HUDEP-2 (cell line): ENCODE measurements at regions not wholly inside any gene's neighbourhood (a gene's known extent, or its start where the extent isn't known, plus 50 kb on each side); places are given as distances from the start of the nearest gene placed in this dataset.

ENCODE experiments used
- DNase-seq, 76 experiments: peaks; one replicate each; lab custom pipeline; 2025; ENCODE audit not compliant: unreplicated experiment in 76 of 76; lab: John Stamatoyannopoulos, UW

DNA sequence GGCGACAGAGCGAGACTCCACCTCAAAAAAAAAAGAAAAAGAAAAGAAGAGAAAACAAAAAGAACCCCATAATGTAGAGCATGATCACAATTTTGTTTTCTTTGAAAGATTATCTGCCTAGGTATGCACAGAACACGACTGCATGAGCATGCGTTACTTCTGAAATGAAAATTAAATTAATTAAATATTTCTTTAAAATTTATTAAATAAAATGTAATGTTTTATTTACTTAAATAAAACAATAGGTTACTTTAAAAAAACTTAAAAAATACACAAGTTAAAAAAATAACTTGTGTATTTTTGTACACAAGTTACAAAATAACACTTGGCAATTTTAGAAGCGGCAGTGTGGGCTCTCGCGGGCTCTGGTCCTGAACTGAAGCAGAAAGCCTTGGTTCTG lies 107.8 kb downstream of the TFAP2A start:
- no peak for DNase-seq

DNA sequence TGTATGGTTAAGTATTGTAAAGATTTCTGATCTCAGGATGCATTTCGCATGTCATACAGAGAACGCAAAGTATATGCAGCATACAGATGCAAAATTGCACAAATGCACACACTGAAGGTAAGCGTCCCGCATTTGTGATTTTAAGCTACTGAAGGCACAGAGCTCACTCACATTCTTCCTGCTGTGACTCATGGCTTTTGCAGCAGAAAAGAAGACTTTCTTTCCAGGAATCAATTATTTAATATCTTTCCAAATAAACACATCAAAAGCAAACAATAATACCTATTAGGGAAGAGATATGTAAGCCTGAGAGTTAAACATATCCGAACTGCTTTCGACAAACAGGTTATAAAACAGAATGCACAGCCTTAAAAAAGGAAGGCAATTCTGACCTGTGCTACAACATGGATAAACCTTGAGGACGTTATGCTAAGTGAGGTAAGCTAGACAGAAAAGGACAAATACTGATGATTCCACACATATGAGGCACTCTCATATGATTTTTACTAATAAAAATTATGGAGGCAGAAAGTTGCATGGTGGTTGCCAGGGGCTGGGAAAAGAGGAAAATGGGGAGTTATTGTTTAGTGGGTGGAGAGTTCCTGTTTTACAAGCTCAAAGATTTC lies 109.0 kb downstream of the TFAP2A start:
- DNase-seq: no peak

DNA sequence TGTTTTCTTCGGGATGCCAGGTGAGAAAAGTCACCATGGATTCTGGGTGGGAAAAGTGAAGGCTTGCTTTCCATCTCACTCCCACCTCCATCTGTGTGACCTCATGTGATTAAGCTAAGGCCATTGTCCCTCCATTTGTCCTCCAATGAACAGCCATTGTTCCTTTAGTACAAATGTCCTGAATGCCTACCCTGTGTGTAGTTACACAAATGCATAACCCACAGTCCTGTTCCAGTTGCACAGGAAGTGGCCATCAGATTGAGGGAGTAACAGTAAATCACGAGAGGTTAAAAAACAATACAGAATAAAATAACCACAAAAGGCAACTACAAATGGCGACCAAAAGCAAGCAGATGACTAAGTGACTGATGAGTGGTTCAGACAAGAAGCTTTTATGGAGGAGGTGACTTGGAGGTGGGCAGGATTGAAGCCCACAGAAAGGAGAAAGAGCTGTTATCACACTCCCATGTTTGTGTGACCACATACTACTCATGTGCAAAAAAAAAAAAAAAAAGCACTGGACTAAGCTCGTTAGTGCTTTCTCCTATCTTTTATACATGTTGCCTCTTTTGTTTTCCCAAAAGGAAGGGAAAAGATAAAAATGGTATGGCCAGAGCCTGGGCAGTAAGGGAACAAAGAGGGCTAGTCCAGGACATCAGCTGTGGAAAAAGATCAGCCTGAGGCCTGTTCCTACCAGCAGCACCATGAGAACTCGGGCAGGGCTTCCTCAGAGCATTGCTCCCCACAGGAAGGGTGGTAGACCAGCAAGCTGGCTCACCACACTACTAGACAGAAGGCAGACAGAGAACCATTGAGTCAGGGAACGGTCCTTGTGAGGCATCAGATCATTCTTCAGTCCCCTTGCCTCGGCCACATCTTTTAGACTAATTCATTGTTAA lies 111.0 kb downstream of the TFAP2A start:
- DNase-seq: no peak

DNA sequence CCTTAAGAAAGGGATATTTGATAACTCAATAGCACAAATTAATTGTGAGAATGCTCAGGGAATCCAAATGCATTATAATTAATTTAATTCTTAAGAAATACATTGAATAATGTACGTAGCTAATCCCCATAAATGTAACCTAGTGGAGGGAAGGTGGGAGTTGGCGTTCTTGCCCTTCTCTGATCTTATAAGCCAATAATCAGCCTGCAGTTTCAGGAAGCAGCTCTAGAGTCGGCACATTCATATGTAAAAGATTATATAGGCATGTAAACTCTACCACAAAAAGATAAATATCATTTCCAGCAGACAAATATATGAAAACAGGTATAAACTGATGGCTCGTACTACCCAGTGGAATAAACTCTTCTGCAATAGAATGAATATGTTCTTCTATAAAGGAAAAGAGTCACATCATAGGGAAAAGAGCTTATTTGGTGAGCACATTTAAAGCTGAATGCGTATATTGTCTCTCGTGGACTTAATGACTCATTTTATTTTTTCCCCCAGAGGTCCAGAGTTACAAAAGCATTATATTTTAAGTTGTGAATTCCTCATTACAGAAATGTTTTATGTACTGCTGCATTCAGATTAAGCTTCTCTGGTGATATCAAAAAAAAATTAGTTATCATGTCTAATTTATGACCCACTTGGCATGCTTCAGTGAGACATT lies 112.2 kb downstream of the TFAP2A start:
- DNase-seq: no peak

DNA sequence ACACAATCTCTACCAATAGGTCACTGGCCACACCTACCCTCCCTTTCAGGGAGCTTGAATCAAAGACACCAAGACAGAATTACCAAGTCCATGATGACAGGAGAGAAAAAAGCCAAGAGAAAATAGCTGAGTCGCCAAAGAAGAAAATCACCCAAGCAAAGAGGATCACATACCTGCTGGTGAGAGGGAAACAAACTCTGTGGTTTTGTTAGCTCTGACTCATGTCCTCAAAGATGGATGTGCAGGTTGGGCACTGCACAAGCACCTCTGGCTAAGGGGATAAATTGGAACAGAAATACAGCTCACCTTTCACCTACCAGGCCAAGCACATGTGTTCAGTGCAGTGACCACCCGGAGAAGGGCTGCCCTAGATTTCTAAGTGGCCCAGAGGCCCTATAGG lies 114.8 kb downstream of the TFAP2A start:
- DNase-seq: no peak

DNA sequence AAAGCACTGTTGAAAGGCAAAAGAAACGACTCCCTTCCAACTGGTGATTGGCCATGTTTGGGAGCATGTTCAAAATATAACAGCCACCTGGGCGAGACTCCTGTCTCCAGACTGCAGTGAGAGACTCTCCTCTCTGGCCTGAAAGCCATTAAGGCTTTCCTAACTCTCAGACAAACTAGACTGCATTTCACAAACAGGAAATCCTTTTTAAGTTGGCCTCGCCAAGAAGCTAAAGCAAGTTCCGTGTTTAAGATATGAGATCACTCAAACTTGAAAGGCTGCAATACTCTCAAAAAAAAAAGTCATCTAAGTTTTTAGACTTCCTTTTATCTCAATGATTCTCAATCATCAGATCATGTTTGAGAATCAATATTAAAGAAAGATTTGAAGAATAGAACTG lies 117.0 kb downstream of the TFAP2A start:
- no peak for DNase-seq

DNA sequence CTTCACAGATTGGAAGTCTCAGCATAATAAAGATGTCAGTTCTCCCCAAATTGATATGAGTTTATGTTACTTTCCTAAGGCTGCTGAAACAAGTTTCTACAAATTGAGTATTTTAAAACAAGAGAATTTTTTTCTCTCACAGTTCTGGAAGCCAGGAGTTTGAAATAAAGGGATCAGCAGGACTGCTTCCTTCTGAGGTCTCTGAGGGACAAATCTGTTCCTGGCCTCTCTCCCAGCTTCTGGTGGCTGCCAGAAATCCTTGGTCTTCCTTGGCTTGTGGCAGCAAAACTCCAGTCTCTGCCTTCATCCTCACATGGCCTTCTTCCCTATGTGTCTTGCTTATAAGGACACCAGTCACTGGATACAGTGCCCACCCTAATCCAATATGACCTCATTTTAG lies 136.1 kb downstream of the TFAP2A start:
- DNase-seq: no peak

DNA sequence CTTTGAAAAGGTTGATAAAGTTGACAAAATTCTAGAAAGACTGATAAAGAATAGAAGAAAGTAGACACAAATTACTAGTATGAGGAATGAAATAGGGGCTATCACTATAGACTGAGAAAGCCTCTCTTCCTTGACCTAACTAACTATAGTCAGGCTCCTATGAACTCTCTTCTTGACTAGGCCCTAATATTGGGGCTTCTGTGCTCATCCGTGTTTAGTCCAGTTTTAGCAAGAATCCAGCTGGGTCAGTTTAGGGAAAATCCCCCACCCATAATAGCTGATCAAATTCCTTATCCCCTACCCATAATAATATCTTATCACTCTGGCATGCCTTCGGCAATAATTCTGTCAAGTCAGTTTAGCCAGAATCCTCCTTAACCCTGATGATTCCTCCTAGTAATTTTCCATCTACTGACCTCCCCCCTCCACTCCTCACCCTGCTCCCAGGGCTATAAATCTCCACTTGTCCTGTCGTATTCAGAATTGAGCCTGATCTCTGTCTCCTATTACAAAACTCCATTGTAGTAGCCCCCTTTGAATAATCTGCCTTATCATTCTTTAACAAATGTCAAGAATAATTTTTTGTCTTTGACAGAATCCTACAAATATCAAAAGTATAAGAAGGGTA lies 138.1 kb downstream of the TFAP2A start:
- DNase-seq: no peak

DNA sequence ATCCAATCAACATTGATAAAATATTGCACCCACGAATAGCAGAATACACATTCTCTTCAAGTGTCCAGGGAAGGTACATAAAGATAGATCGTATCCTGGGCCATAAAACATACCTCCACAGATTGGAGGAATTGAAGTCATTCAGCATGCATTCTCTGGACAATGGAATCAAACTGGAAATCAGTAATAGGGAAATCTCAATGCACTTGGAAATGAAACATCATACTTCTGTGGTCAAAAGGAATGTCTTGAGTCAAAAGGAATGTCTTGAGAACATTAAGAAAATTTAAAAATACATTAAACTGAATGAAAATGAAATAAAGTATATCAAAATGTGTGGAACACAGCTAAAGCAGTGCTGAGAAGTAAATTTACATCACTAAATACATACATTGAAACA lies 138.8 kb downstream of the TFAP2A start:
- DNase-seq: no peak

DNA sequence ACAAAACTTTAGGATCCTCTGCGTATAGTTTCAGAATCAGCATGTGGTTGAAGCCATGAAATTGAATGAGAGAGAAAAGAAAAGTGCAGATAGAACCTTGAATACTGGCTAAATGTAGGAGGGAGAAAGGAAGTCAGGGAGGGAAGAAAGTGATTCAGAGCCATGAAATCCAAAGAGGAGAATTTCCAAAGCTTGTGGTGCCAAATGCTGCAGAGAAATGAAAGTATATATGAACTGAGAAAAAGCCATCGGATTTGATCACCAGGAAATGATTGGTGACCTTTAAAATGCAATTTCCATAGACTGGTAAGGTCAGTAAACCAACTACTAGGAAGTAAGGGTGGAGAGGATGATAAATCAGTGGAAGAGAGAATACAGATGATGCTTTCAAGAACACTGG lies 142.3 kb downstream of the TFAP2A start:
- no peak for DNase-seq

DNA sequence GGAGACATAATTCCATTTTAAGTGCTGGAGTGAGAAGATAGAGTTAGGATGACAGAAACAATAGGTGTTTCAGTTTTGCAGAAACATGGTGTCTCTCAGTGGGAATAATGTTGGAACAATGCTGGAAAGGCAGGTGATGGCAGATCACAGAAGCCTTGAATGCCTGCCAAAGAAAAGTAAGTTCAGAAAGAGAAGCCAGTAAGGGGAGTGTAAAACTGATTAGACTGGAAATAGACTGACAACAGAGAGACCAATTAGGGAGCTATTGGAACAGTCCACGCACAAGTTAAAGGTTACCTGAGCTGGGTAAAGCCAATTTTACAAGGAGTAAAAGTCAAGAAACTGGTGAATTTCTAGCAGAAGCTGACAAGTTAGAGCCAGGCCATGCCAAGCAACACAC lies 142.9 kb downstream of the TFAP2A start:
- DNase-seq: no peak

DNA sequence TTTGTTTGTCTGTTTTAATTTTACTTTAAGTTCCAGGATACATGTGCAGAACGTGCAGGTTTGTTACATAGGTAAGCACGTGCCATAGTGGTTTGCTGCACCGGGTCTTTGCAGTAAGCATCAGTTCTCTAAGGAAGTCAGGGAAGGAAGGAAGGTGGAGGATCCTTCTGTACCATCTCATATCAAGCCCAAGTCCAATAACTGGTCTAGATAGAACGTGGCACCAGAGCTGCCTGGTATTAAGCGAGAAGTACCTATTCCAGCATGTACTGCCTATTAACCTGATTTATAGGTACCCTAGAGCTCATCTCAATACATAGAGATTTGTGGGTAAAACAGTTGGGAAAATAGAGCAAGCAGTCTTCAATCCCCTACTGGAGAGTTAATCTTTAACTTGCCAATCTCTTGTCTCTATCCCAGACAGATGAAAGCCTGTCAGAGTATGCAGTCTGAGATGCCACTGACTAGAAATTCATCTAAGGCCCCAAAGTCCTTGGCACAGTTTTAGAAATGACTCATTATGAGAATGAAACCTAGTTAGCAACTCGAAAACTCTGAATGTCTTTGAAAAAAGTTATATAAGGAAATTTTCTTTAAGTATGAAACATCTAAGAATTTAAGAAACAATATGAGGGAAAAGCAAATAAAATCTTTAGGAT lies 144.9 kb downstream of the TFAP2A start:
- no peak for DNase-seq

DNA sequence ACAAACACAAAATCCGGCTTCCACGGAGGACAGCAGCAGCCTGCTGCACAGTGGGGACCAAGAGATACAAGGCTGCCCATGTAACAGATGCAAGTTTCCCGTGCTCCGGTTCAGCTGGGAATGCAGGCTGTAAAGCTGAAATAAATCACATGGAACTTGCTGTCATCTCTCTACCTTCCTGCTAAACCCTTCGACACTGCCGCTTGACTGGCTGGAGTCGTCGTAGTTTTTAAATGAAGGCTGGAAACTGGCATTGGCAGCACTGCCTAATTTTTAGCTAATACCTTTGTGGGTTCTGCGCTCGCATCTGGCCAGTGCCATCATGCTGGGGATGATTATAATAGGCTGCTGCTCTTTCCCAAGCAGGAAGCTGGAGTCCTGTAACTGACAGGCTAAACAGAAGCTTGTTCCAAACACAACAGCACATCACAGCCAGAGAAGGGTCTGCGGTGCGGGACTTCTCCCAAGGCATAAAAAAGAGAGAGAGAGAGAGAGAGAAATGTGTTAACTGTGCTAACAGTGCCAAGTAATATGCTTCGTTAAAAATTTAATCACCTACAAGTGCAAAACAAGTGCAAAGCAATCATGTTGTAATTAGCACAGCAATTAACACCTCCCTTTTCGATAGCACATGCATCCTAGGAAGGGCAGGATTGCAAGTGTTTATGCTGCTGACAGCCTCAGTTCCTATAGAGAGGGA lies 146.1 kb downstream of the TFAP2A start:
- no peak for DNase-seq

DNA sequence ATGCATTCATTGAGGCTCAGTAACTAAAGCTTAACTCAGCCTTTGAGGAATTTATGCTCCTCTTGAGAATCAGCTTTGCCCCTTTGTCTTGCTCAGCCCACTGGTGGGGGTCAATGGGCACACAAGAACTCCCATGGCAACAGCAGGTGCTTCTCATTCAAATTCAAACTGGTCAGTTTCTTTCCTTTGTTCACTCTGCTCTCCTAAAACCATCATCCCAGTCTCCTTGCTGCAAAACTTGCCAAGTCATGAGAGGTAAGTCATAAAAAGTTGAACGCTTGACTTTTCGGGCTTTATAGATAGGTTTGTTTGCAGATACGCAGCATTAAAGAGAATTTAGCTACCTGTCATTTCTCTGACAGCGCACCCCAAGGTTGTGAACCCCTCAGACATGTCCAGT lies 146.8 kb downstream of the TFAP2A start:
- DNase-seq: no peak

DNA sequence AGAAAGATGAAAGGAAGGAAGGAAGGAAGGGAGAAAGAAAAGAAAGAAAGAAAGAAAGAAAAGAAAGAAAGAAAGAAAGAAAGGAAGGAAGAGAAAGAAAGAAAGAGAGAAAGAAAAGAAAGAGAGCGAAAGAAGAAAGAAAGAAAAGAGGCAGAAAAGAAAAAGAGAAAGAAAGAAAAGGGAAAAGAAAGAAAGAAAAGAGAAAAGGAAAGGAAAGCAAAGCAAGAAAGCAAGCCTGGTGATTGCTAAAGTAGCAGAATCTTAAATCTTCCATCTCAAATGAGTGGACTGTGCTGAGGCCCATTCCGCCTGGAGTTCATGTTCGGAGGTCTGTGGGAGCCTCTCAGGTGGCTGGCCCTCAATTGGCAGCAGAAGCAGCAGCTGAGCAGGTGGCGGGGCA lies 148.4 kb downstream of the TFAP2A start:
- DNase-seq: no peak

DNA sequence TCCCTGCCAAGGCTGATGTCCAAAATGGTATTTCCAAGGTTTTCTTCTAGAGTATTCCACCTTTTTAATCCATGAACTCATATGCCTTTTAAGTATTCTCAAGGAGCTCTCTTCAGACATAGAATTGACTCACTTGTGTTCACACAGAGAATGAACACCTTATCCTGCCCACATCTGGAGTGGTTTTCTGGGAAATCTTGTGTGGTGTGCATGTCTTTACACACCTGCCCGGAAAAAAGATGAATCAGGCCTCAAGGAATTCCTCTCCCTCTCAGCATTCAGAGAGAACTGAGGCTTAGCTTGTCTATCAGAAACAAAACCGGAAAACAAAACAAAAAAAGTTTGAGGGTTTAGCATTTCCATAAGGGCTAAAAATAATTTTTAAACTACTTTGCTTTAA lies 148.8 kb downstream of the TFAP2A start:
- DNase-seq: no peak

DNA sequence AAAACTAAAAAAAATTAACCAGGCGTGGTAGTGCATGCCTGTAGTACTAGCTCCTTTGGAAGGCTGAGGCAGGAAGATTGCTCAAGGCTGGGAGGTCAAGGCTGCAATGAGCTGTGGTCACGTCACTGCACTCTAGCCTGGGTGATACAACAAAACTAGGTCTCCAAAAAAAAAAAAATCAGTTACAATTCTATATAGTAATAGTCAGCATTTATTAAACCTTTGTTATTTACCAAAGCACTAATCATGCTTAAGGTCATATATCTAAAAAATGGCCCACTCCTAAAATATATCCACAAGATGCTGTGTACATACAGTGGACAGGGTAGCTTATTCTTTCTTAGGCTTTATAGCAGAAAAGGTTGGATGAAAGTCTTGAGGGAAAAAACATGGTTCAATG lies 152.4 kb downstream of the TFAP2A start:
- no peak for DNase-seq

DNA sequence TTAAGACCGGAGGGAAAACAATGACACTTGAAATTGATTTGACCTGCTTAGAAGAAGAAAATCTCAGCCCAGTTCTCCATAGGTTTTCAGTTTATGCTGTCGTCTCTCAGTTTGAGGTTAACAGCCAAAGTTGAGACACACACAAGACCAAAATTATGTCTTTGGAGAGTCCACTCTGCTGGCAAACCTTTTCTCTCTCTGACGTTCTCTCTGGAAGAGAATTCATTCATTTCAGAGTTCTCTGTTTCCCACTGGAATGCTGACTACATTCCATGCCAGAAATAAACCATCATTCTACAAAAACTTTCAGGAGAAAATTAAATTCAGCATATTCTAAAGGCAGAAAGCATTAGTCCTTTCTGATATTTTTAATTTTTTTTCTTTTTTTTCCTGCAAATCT lies 155.2 kb downstream of the TFAP2A start:
- DNase-seq: no peak

DNA sequence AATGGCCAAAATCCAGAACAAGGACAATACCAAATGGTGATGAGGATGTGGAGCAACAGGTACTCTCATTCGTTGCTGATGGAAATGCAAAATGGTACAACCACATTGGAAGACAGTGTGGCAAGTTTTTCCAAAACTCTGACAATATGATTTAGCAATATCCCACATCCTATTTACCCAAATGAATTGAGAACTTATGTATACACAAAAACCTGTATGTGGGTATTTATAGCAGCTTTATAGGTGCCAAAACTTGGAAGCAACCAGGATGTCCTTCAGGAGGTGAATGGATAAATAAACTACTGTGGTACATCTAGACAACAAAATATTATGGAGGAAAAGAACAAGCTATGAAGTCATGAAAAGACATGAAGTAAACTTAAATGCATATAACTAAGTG lies 156.5 kb downstream of the TFAP2A start:
- DNase-seq: no peak

DNA sequence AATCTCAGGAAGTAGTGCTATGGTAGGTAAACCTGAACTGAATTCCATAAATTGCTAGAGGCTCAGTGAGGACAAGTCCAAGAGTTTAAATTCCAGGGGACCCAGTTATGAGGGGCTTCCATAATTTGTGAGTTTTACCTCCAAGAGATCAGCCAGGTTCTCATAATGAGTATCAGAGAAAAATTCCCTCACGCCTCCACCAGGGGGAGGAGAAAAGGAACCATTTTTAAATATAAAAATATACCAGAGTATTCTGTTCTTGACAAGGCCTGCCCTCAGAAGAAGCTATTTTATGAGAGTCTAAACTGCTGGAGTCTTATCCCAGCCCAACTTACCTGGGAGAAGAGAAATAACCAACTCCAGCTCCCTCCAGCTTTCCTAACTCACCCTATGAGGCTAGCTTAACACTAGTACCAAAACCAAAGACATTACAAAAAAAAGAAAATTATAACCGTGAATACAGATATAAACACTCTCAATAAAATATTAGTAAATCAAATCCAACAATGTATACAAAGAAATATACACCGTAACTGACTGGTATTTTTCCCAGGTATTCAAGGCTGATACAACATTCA lies 158.7 kb downstream of the TFAP2A start:
- peak in 16 of 76 experiments; percentile 3 to 42 (median 14) for DNase-seq
